OCI-LY7 (cell line): ENCODE measurements at regions not wholly inside any gene's neighbourhood (a gene's known extent, or its start where the extent isn't known, plus 50 kb on each side); places are given as distances from the start of the nearest gene placed in this dataset.
"Not testable (repeated sequence)": the region's sequence is repeated elsewhere in the genome, so short reads cannot be mapped to it uniquely, and the experiment has no call there.

Experiments
- BruUV-seq: library from RNA; stranded (reverse); fragments of 400-500 nt; replicated peaks from 2 replicates; lab custom pipeline; 2021; lab: Mats Ljungman, UMichigan
- CTCF ChIA-PET: fragments of 300-600 bp; sonication (Branson Sonifier 250); formaldehyde crosslinking; loops from one replicate; lab custom pipeline; 2022; ENCODE audit warnings: antibody characterized with exemption; ENCODE audit not compliant: unreplicated experiment; lab: Charles Lee
- POLR2A ChIA-PET: fragments of 300-600 bp; sonication (Branson Sonifier 250); formaldehyde crosslinking; loops from one replicate; lab custom pipeline; 2022; ENCODE audit warnings: antibody characterized with exemption; lab: Charles Lee
- DNase-seq: peaks from one replicate; pipeline ENCODE4 v3.0.0-alpha.2; 2015; ENCODE audit warnings: low spot score
- H2AFZ ChIP-seq: fragments of 200-600 bp; sonication (generic), shearing (Covaris generic); 2 replicates; pipeline ENCODE4 v1.6.1; 2014; ENCODE audit warnings: mild to moderate bottlenecking, antibody characterized with exemption, low read length, moderate library complexity
- H3K27ac ChIP-seq: fragments of 200-600 bp; sonication (generic); 2 replicates; pipeline ENCODE4 v1.5.1; 2014; ENCODE audit warnings: mixed run types, low read depth, mild to moderate bottlenecking, moderate library complexity, low read length, inconsistent platforms; ENCODE audit not compliant: poor library complexity, severe bottlenecking
- H3K36me3 ChIP-seq: fragments of 200-600 bp; sonication (generic); 2 replicates; pipeline ENCODE4 v1.6.1; 2014; ENCODE audit warnings: mild to moderate bottlenecking, antibody characterized with exemption, low read length, moderate library complexity, mixed read lengths; ENCODE audit not compliant: insufficient read depth
- H3K4me1 ChIP-seq: fragments of 200-600 bp; sonication (generic); 2 replicates; pipeline ENCODE4 v1.5.1; 2014; ENCODE audit warnings: mild to moderate bottlenecking, low read length; ENCODE audit not compliant: insufficient read depth, poor library complexity, severe bottlenecking
- H3K4me2 ChIP-seq: fragments of 200-600 bp; sonication (generic); 2 replicates; pipeline ENCODE4 v1.6.1; 2014; ENCODE audit warnings: mild to moderate bottlenecking, low read length
- H3K4me3 ChIP-seq: fragments of 200-600 bp; sonication (generic); 2 replicates; pipeline ENCODE4 v1.5.1; 2014; ENCODE audit warnings: mild to moderate bottlenecking, low read depth, low read length; ENCODE audit not compliant: poor library complexity, severe bottlenecking
- H3K79me2 ChIP-seq: fragments of 200-600 bp; sonication (generic); 2 replicates; pipeline ENCODE4 v1.6.1; 2016; ENCODE audit warnings: low read depth, mild to moderate bottlenecking, low read length, moderate library complexity, mixed read lengths; ENCODE audit not compliant: insufficient read depth
- H3K9me2 ChIP-seq: fragments of 200-600 bp; sonication (generic); 2 replicates; pipeline ENCODE4 v1.6.1; 2016; ENCODE audit warnings: mild to moderate bottlenecking, low read length, mixed read lengths; ENCODE audit not compliant: insufficient read depth
- H3K9me3 ChIP-seq: fragments of 200-600 bp; sonication (generic); 2 replicates; pipeline ENCODE4 v1.6.1; 2014; ENCODE audit warnings: mild to moderate bottlenecking, mixed run types, low read length, mixed read lengths
- H4K20me1 ChIP-seq: fragments of 200-600 bp; sonication (generic); 2 replicates; pipeline ENCODE4 v1.6.1; 2014; ENCODE audit warnings: mild to moderate bottlenecking, antibody characterized with exemption, low read length, moderate library complexity, mixed read lengths; ENCODE audit not compliant: insufficient read depth
- EZH2phosphoT487 ChIP-seq: fragments of 200-600 bp; sonication (generic); IDR thresholded peaks from 2 replicates; pipeline ENCODE4 v1.6.1; 2018; ENCODE audit warnings: low read depth, borderline replicate concordance, mild to moderate bottlenecking, mixed run types, antibody characterized with exemption, low read length, moderate library complexity, mixed read lengths
- intact Hi-C: fragments of 100-400 bp; cut with micrococcal nuclease; formaldehyde crosslinking; loops from one replicate; pipeline ENCODE4 v1.10.0; 2022; ENCODE audit not compliant: unreplicated experiment
- TF ChIP-seq, protein P1 (sequence below): fragments of 200-600 bp; sonication (generic); conservative IDR thresholded peaks from 2 replicates; pipeline ENCODE4 v1.5.1; 2014; ENCODE audit warnings: mild to moderate bottlenecking, antibody characterized with exemption, low read length, moderate library complexity, mixed read lengths

GRCh38 chr11:23480736-23481135 is 620.5 kb upstream of the CCDC179 start:
- H3K9me3 ChIP-seq, result no peaks in the 10 kb centered on the region

DNA sequence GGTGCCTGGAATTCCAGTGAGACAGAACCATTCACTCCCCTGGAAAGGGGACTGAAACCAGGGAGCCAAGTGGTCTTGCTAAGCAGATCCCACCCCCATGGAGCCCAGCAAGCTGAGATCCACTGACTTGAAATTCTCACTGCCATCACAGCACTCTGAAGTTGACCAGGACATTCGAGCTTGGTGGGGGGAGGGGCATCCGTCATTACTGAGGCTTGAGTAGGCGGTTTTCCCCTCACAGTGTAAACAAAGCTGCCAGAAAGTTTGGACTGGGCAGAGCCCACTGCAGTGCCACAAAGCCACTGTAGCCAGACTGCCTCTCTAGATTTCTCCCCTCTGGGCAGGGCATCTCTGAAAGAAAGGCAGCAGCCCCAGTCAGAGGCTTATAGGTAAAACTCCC is 623.9 kb upstream of the CCDC179 start:
- POLR2A ChIA-PET, H3K9me2 ChIP-seq, H3K4me3 ChIP-seq, H3K27ac ChIP-seq, BruUV-seq, H3K4me2 ChIP-seq, H3K4me1 ChIP-seq, H3K79me2 ChIP-seq, CTCF ChIA-PET, H3K9me3 ChIP-seq, H3K36me3 ChIP-seq, H4K20me1 ChIP-seq, intact Hi-C loops, DNase-seq, H2AFZ ChIP-seq: not testable (repeated sequence)

More at GRCh38 chr11:23480736-23481135, 620.5 kb upstream of the CCDC179 start:
- Histone ChIP-seq H3K9me2 (no peaks in the 10 kb centered on the region), H3K36me3 (no peaks in the 10 kb centered on the region), H3K4me3 (no peak overlapping the region), H3K4me1 (no peaks in the 10 kb centered on the region), H3K27ac (no peak overlapping the region), H2AFZ (no peak overlapping the region), H3K4me2 (no peak overlapping the region), H3K79me2 (no peaks in the 10 kb centered on the region), H4K20me1 (no peaks in the 10 kb centered on the region)
- no TSS peak for BruUV-seq
- no peak for DNase-seq
- TF ChIP-seq, protein P1, sequence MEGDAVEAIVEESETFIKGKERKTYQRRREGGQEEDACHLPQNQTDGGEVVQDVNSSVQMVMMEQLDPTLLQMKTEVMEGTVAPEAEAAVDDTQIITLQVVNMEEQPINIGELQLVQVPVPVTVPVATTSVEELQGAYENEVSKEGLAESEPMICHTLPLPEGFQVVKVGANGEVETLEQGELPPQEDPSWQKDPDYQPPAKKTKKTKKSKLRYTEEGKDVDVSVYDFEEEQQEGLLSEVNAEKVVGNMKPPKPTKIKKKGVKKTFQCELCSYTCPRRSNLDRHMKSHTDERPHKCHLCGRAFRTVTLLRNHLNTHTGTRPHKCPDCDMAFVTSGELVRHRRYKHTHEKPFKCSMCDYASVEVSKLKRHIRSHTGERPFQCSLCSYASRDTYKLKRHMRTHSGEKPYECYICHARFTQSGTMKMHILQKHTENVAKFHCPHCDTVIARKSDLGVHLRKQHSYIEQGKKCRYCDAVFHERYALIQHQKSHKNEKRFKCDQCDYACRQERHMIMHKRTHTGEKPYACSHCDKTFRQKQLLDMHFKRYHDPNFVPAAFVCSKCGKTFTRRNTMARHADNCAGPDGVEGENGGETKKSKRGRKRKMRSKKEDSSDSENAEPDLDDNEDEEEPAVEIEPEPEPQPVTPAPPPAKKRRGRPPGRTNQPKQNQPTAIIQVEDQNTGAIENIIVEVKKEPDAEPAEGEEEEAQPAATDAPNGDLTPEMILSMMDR, result no peak
- TF ChIP-seq EZH2phosphoT487, result no peak
- intact Hi-C loops, result no loop called here
- ChIA-PET POLR2A (no interaction called here), CTCF (no interaction called here)

GRCh38 chr11:23484618-23485017 is 624.3 kb upstream of the CCDC179 start:
- CTCF ChIA-PET, H3K79me2 ChIP-seq, intact Hi-C loops, H3K9me2 ChIP-seq, H4K20me1 ChIP-seq, H3K4me1 ChIP-seq, H3K4me3 ChIP-seq, H3K27ac ChIP-seq, POLR2A ChIA-PET, DNase-seq, H3K9me3 ChIP-seq, H3K36me3 ChIP-seq, H3K4me2 ChIP-seq, BruUV-seq, H2AFZ ChIP-seq: not testable (repeated sequence)

DNA sequence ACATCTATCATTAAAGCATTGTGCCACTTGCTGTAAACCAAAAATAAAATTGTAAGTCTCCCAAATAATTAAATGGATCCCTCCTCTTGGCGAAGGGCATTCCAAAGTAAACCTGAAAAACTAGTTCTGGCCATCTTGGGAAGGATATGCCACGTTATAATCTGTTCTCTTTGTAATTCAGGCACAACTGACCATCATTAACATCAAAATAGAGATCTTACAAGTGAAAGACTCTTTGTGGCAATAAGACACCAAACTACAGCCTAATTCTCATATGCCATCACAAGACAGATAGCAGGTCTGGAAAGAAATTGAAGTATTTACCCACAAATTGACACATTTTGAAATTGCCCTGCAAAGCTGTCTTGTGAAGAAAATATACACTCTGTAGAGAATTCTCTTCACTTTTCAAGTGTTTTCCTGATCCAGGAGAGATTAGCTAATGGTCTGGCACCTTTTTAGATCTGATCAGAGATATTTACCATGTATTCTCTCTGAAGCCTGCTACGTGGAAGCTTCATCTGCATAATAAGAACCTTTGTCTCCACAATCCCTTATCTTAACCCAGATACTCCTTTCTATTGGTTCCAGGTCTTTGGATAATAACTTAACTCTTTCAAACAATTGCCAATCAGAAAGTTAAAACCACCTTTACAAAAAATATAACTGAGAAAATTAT is 630.4 kb upstream of the CCDC179 start:
- TF ChIP-seq, protein P1, result no peak
- no peak for TF ChIP-seq EZH2phosphoT487

More for the DNA sequence above, 630.4 kb upstream of the CCDC179 start:
- H3K36me3 ChIP-seq, result no peaks in the 10 kb centered on the region
- no peak overlapping the region for H3K27ac ChIP-seq
- no peaks in the 10 kb centered on the region for H3K9me2 ChIP-seq
- no peaks in the 10 kb centered on the region for H3K79me2 ChIP-seq
- ChIA-PET CTCF (no interaction called here), POLR2A (no interaction called here)
- no peak overlapping the region for H3K4me2 ChIP-seq
- H3K9me3 ChIP-seq, result no peaks in the 10 kb centered on the region
- no TSS peak for BruUV-seq
- H3K4me3 ChIP-seq, result no peak overlapping the region
- no peaks in the 10 kb centered on the region for H4K20me1 ChIP-seq
- H3K4me1 ChIP-seq, result no peaks in the 10 kb centered on the region
- intact Hi-C loops, result no loop called here
- no peak overlapping the region for H2AFZ ChIP-seq
- DNase-seq, result no peak
